HepG2 (cell line): ENCODE measurements at regions not wholly inside any gene's neighbourhood (a gene's known extent, or its start where the extent isn't known, plus 50 kb on each side); places are given as distances from the start of the nearest gene placed in this dataset.

Experiments
- ATAC-seq: fragments of 200-7000 bp; cut with Tn5 transposase; 3 replicates; pipeline ENCODE4 v1.9.1; 2020; ENCODE audit warnings: mild to moderate bottlenecking, moderate library complexity
- BruUV-seq: library from RNA; stranded (reverse); fragments of 400-500 nt; replicated peaks from 2 replicates; lab custom pipeline; 2021; lab: Mats Ljungman, UMichigan
- CTCF ChIA-PET: fragments of 300-600 bp; formaldehyde crosslinking; extraction: SDS; loops from one replicate; lab custom pipeline; 2021; ENCODE audit warnings: low total read pairs, inconsistent platforms, low intra/inter-chr PET ratio; lab: Yijun Ruan, JAX
- POLR2A ChIA-PET: fragments of 350-600 bp; sonication (Branson Sonifier 250); formaldehyde crosslinking; loops from one replicate; lab custom pipeline; 2020; ENCODE audit warnings: antibody characterized with exemption, inconsistent platforms; lab: Yijun Ruan, JAX
- DNase-seq: peaks from one replicate; pipeline ENCODE4 v3.0.0-alpha.2; 2015; ENCODE audit warnings: low spot score
- FAIRE-seq: peaks from 3 replicates; lab custom pipeline; 2011; peaks lifted over from hg19 to GRCh38; lab: Jason Lieb, UNC
- H2AFZ ChIP-seq: one replicate; pipeline ENCODE4 v1.6.1; 2011; ENCODE audit warnings: low read length, inconsistent platforms
- H3K27ac ChIP-seq: fragments of 300-600 bp; 3 replicates; pipeline ENCODE4 v1.8.0; 2011; ENCODE audit warnings: mixed run types, mild to moderate bottlenecking, mixed read lengths, low read length, inconsistent platforms; ENCODE audit not compliant: insufficient read depth; ENCODE audit errors: extremely low read length
- H3K27me3 ChIP-seq, 2 experiments: fragments of 200-600 bp in 1 of 2; 2 replicates in 1 of 2; 3 replicates in 1 of 2; pipeline versions ENCODE4 v1.6.0 to v1.8.0; 2011; ENCODE audit warnings: low read length in 2 of 2, mild to moderate bottlenecking in 2 of 2, moderate library complexity in 2 of 2, inconsistent platforms in 1 of 2; ENCODE audit not compliant: insufficient read depth in 2 of 2, control insufficient read depth in 1 of 2
- H3K36me3 ChIP-seq, 2 experiments: fragments of 200-600 bp in 1 of 2; replicated peaks in 1 of 2; 2 replicates in 1 of 2; 3 replicates in 1 of 2; pipeline versions ENCODE4 v1.5.1 to v1.8.0; 2011; ENCODE audit warnings: low read length in 2 of 2, inconsistent platforms in 1 of 2; ENCODE audit not compliant: insufficient read depth in 2 of 2, control insufficient read depth in 1 of 2
- H3K4me1 ChIP-seq: 2 replicates; pipeline ENCODE4 v1.5.1; 2012; ENCODE audit warnings: low read length, inconsistent platforms; ENCODE audit not compliant: insufficient read depth
- H3K4me2 ChIP-seq: 2 replicates; pipeline ENCODE4 v1.6.0; 2011; ENCODE audit warnings: low read depth, low read length, inconsistent platforms
- H3K4me3 ChIP-seq, 3 experiments: fragments of 200-600 bp in 1 of 3; sonication (generic), shearing (Covaris generic) in 1 of 3; replicated peaks in 1 of 3; 2 replicates each; pipeline ENCODE4 v1.5.1; 2011 to 2016; ENCODE audit warnings: low read length in 3 of 3, inconsistent platforms in 2 of 3, low read depth in 2 of 3, mild to moderate bottlenecking in 2 of 3, control low read depth in 1 of 3, mixed read lengths in 1 of 3; ENCODE audit not compliant: insufficient read depth in 1 of 3
- H3K79me2 ChIP-seq: one replicate; pipeline ENCODE4 v1.6.1; 2011; ENCODE audit warnings: low read length, inconsistent platforms; ENCODE audit not compliant: insufficient read depth
- H3K9ac ChIP-seq: 2 replicates; pipeline ENCODE4 v1.6.0; 2011; ENCODE audit warnings: mild to moderate bottlenecking, low read depth, low read length, inconsistent platforms; ENCODE audit not compliant: insufficient read depth
- H3K9me3 ChIP-seq: 2 replicates; pipeline ENCODE4 v1.5.1; 2012; ENCODE audit warnings: mild to moderate bottlenecking, low read length
- H4K20me1 ChIP-seq: 2 replicates; pipeline ENCODE4 v1.6.0; 2011; ENCODE audit warnings: inconsistent platforms, mild to moderate bottlenecking, low read length, moderate library complexity; ENCODE audit not compliant: insufficient read depth
- CCDC6 ChIP-seq: sonication (generic); formaldehyde crosslinking; IDR thresholded peaks from 2 replicates; pipeline ENCODE4 v1.8.1; 2022; ENCODE audit warnings: mild to moderate bottlenecking, missing genetic modification reagents, moderate library complexity
- SOX13 ChIP-seq, 3 experiments: fragments of 450-650 bp in 1 of 3; sonication (generic) in 1 of 3; formaldehyde crosslinking in 1 of 3; IDR thresholded peaks in 2 of 3; conservative IDR thresholded peaks in 1 of 3; 2 replicates each; pipeline versions ENCODE4 v1.5.0 to v1.6.1; 2016 to 2020; ENCODE audit warnings: antibody characterized with exemption in 1 of 3, mild to moderate bottlenecking in 1 of 3, missing compliant biosample characterization in 1 of 3, missing genetic modification reagents in 1 of 3, moderate library complexity in 1 of 3
- ZMYM3 ChIP-seq: sonication (generic); formaldehyde crosslinking; IDR thresholded peaks from 2 replicates; pipeline ENCODE4 v1.5.1; 2020; ENCODE audit warnings: mild to moderate bottlenecking, missing genetic modification reagents
- WGBS: methylation state at CpG from one replicate; pipeline ENCODE4 v1.1.6; 2017; ENCODE audit warnings: low lambda C conversion rate; 5-methylcytosine and 5-hydroxymethylcytosine counted together
- in situ Hi-C: cut with HindIII; loops from 2 replicates; pipeline ENCODE4 v1.10.0; 2017; ENCODE audit warnings: low pct_unique_long_range_greater_than_20kb; ENCODE audit not compliant: extremely low pct_ligation_motif_present
- intact Hi-C: fragments of 100-400 bp; cut with micrococcal nuclease; formaldehyde crosslinking; loops from one replicate; pipeline ENCODE4 v1.10.0; 2022; ENCODE audit not compliant: unreplicated experiment
- TF ChIP-seq, protein P1 (sequence below): sonication (generic); formaldehyde crosslinking; IDR thresholded peaks from 2 replicates; pipeline ENCODE4 v1.4.0; 2020; ENCODE audit warnings: mild to moderate bottlenecking, missing genetic modification reagents

- BruUV-seq: no TSS peak
- Histone ChIP-seq H3K79me2 (no peaks in the 10 kb centered on the region), H3K9me3 (peaks cover 46% of the 10 kb centered on the region), H3K36me3 (no peaks in the 10 kb centered on the region), H3K4me1 (no peaks in the 10 kb centered on the region), H3K4me2 (no peak overlapping the region), H2AFZ (no peak overlapping the region), H4K20me1 (no peaks in the 10 kb centered on the region), H3K4me3 (no peak overlapping the region), H3K27ac (no peak overlapping the region), H3K9ac (no peak overlapping the region), H3K27me3 (no peaks in the 10 kb centered on the region)
- no peak for DNase-seq
- ATAC-seq: no peak
- TF ChIP-seq SOX13 (IDR thresholded peaks at IDR 0.05) (no peak), SOX13 (CRISPR knock-in tag; conservative IDR thresholded peaks at IDR 0.05 in 1 of 2, IDR thresholded peaks at IDR 0.05 in 1 of 2) (no peak), CCDC6 (CRISPR knock-in tag) (no peak), ZMYM3 (CRISPR knock-in tag) (no peak)
- TF ChIP-seq, protein P1, sequence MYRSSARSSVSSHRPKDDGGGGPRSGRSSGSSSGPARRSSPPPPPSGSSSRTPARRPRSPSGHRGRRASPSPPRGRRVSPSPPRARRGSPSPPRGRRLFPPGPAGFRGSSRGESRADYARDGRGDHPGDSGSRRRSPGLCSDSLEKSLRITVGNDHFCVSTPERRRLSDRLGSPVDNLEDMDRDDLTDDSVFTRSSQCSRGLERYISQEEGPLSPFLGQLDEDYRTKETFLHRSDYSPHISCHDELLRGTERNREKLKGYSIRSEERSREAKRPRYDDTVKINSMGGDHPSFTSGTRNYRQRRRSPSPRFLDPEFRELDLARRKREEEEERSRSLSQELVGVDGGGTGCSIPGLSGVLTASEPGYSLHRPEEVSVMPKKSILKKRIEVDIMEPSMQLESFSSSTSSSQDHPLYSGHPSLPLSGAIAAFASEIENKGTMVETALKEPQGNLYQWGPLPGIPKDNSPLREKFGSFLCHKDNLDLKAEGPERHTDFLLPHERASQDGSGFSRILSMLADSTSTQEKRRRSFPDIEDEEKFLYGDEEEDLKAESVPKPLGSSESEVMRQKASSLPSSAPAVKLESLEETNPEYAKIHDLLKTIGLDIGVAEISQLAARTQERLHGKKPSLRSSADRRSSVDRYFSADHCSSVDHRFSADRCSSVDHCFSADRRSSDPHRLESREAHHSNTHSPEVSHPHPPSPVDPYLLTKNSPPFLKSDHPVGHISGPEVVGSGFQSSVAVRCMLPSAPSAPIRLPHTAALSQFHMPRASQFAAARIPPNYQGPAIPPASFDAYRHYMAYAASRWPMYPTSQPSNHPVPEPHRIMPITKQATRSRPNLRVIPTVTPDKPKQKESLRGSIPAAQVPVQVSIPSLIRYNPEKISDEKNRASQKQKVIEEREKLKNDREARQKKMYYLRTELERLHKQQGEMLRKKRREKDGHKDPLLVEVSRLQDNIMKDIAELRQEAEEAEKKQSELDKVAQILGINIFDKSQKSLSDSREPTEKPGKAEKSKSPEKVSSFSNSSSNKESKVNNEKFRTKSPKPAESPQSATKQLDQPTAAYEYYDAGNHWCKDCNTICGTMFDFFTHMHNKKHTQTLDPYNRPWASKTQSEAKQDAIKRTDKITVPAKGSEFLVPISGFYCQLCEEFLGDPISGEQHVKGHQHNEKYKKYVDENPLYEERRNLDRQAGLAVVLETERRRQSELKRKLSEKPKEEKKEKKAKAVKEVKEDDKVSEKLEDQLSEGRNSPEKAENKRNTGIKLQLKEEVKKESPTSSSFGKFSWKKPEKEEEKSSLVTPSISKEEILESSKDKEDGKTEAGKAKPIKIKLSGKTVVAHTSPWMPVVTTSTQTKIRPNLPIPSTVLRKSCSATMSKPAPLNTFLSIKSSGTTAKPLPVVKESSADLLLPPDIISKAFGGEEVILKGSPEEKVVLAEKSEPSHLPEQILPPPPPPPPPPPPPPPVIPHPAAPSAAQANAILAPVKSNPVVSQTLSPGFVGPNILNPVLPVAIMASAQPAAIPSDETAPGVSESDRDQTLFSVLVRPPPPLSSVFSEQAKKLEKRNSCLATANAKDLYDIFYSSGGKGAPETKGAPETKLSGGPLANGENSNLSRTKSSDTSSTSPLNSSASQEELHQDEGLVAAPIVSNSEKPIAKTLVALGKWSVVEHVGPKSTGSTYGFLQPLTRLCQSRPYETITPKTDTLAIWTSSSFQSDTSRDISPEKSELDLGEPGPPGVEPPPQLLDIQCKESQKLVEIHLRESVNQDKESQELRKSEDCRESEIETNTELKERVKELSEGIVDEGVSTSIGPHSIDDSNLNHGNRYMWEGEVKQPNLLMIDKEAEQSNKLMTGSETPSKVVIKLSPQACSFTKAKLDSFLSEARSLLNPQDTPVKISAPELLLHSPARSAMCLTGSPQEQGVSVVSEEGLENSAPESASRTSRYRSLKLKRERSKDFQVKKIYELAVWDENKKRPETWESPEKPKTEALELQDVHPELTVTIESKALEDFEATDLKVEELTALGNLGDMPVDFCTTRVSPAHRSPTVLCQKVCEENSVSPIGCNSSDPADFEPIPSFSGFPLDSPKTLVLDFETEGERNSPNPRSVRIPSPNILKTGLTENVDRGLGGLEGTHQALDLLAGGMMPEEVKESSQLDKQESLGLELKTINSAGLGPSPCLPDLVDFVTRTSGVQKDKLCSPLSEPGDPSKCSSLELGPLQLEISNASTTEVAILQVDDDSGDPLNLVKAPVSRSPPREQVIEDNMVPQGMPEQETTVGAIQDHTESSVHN (CRISPR knock-in tag): no peak
- ChIA-PET POLR2A (no interaction called here), CTCF (no interaction called here)
- no peak for FAIRE-seq
- WGBS: 0% methylated on average over 3 of the region's 3 CpGs
- in situ Hi-C loops: loop anchor here (10.0 kb wide), 2 partner anchors 144 to 534 kb away; no protein-coding TSS in a partner anchor
- intact Hi-C loops: no loop called here
Measured at GRCh38 chr19:28730791-28731512, 482.0 kb downstream of the UQCRFS1 start.
